GM12873 (cell line): ENCODE measurements at regions not wholly inside any gene's neighbourhood (a gene's known extent, or its start where the extent isn't known, plus 50 kb on each side); places are given as distances from the start of the nearest gene placed in this dataset.

Source experiments
- CTCF ChIP-seq: IDR thresholded peaks from 2 replicates; pipeline ENCODE4 v1.5.1; 2012; ENCODE audit warnings: low read depth, mild to moderate bottlenecking, moderate library complexity, low read length, control low read depth; ENCODE audit not compliant: insufficient read depth; ENCODE audit errors: missing control alignments

DNA sequence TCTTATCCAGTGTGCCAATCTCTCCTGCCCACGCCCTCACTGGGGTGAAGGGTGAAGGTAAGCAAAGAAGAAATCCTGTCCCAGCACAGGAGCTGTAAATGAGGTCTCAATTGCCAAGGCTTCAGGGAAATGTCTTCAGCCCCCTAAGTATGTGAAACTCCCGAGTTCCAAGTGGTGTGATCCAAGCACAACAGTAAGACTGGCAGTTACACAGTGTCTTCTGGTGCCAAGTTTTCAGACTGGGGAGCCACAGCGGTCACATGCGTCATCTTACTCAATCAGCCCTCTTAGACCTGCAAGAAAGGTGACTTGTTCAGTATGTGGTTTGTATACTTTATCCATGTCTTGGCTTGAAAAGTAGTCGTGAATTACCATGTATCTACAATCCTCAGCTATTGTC is 55.0 kb upstream of the SPRED2 start:
- no peak for TF ChIP-seq CTCF

DNA sequence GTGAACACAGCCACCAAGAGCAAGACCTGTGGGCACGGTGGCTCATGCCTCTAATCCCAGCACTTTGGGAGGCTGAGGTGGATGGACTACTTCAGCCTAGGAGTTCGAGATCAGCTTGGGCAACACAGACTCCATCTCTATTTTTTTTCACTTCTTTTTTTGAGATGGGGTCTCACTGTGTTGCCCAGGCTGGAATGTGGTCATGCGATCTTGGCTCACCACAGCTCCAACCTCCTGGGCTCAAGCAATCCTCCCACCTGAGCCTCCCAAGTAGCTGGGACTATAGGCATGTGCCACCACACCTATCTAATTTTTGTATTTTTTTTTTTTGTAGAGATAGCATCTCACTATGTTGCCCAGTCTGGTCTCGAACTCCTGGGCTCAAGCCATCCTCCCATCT is 54.4 kb upstream of the SPRED2 start:
- no peak for TF ChIP-seq CTCF

DNA sequence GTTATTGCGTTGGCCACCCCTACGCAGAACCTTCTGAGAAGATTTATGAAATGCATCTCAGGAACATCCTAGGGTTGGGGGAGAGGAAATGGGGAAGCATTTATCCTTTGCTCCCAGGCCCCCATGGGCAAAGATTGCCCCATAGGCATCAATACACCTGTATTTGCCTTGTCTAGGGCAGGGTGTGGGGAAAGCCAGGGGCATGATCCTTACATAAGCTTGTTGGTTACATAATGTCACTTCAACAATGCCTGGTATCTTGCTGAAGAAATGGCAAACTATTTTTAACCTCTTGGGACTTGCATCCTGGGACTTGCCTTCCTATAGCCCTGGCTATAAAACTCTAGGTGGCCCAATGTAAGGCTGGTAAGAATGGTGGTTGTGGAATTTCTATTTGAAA is 53.9 kb upstream of the SPRED2 start:
- no peak for TF ChIP-seq CTCF

DNA sequence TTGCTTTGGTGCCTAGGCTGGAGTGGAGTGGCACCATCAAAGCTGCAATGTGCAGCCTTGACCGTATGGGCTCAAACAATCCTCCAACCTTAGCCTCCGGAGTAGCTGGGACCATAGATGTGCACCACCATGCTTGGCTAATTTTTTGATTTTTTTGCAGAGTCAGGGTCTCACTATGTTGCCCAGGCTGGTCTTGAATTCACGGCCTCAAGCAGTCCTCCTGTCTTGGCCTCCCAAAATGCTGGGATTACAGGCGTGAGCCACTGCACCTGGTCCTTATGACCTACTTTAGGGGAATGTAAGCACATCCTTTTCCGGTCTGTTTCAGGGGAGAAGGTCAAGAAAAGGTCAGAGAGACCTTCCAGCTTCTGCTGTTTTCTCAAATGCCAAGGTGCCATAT is 53.4 kb upstream of the SPRED2 start:
- no peak for TF ChIP-seq CTCF

- no peak for TF ChIP-seq CTCF
These were observed 51.4 kb upstream of the SPRED2 start for GRCh38 chr2:65483763-65484162.

GRCh38 chr2:65482971-65483370 is 50.6 kb upstream of the SPRED2 start:
- TF ChIP-seq CTCF, result no peak
